Heart left ventricle (tissue), 16 donors: ENCODE measurements at regions not wholly inside any gene's neighbourhood (a gene's known extent, or its start where the extent isn't known, plus 50 kb on each side); places are given as distances from the start of the nearest gene placed in this dataset.

Source experiments
- ATAC-seq, 4 donors: fragments of 200-7000 bp; cut with Tn5 transposase; one replicate each; pipeline ENCODE4 v1.9.1; 2020 to 2022; ENCODE audit warnings: moderate library complexity in 4 of 4, mild to moderate bottlenecking in 3 of 4, moderate number of reproducible peaks in 1 of 4
- DNase-seq, 5 donors: peaks; one replicate each; pipeline ENCODE4 v3.0.0-alpha.2; 2020
- H3K27ac ChIP-seq, 12 donors: fragments of 200-600 bp; sonication (generic) in 4 of 12; one replicate each; pipeline versions ENCODE4 v1.5.0 to v1.8.0; 2016 to 2022; ENCODE audit warnings: mild to moderate bottlenecking in 2 of 12
- H3K27me3 ChIP-seq, 9 donors: fragments of 200-600 bp; sonication (generic) in 2 of 9; one replicate each; pipeline versions ENCODE4 v1.5.1 to v1.8.0; 2016 to 2022; ENCODE audit warnings: mild to moderate bottlenecking in 3 of 9
- H3K36me3 ChIP-seq, 9 donors: fragments of 200-600 bp; sonication (generic) in 2 of 9; one replicate each; pipeline versions ENCODE4 v1.5.0 to v1.8.0; 2018 to 2022; ENCODE audit warnings: mild to moderate bottlenecking in 2 of 9
- H3K4me1 ChIP-seq, 12 donors: fragments of 200-600 bp; sonication (generic) in 4 of 12; one replicate each; pipeline versions ENCODE4 v1.5.0 to v1.8.0; 2016 to 2022; ENCODE audit warnings: mild to moderate bottlenecking in 3 of 12
- H3K4me3 ChIP-seq, 12 donors: fragments of 200-600 bp; sonication (generic) in 4 of 12; one replicate each; pipeline versions ENCODE4 v1.5.0 to v1.8.0; 2017 to 2022; ENCODE audit warnings: mild to moderate bottlenecking in 9 of 12, moderate library complexity in 4 of 12
- H3K9me3 ChIP-seq, 12 donors: fragments of 200-600 bp; sonication (generic) in 4 of 12; one replicate each; pipeline versions ENCODE4 v1.5.0 to v1.8.0; 2016 to 2022; ENCODE audit warnings: mild to moderate bottlenecking in 1 of 12
- CTCF ChIP-seq, 12 donors: fragments of 200-600 bp; sonication (generic) in 4 of 12; IDR thresholded peaks; one replicate each; pipeline versions ENCODE4 v1.5.0 to v1.8.0; 2018 to 2022; ENCODE audit warnings: antibody characterized with exemption in 12 of 12, mild to moderate bottlenecking in 5 of 12
- POLR2A ChIP-seq, 2 donors: fragments of 450-650 bp; IDR thresholded peaks; one replicate each; pipeline ENCODE4 v1.6.1; 2017; ENCODE audit warnings: antibody characterized with exemption in 2 of 2, mild to moderate bottlenecking in 2 of 2, moderate library complexity in 2 of 2
- WGBS, 4 donors: extraction: QIAGEN DNeasy Blood & Tissue Kit in 2 of 4; methylation state at CpG; one replicate each; pipeline versions ENCODE4 v1.1.5 to v1.1.7; 2013 to 2018; 5-methylcytosine and 5-hydroxymethylcytosine counted together
- intact Hi-C, 10 donors: fragments of 100-400 bp; cut with DNase I; formaldehyde crosslinking; loops; one replicate each; pipeline versions ENCODE4 v1.11.1 to v1.14.2; 2022
- donor health status: ischemic (EF 13 %, LVEDD 7.1; RV severe dilation, severe dysfunction).
- donor health status: healthy with polysubstance abuse.
- donor health status: DM: no; HTN: yes; CAD: no.
- donor health status: DM: no; HTN: no; CAD: no.
- donor health status: ischemic (EF 25% LVEDD 6.9; RV normal size, moderate dysfunction).
- donor health status: ischemic (EF 25% LVEDD 5.7; RV mildly dilated, moderate dysfunction).
- donor health status: healthy.
- donor health status: DM: yes; HTN: yes; CAD: no.
- donor health status: ischemic (EF 35%, LVEDD 5.7; RV mildly dilated, moderate dysfunction).
- donor health status: nonischemic (EF 11% LVEDD 7.7; RV severe dilation, severe dysfunction).
- donor health status: DM: yes; HTN: yes; CAD: no.
- donor health status: PGD.
- donor health status: ischemic (EF 29% LVEDD 5.4; RV normal size, mild dysfunction).
- donor health status: nonischemic (EF 23%, LVEDD 6.1; RV moderate dilation, normal function).

- no peaks in the 10 kb centered on the region for H3K9me3 ChIP-seq
- ATAC-seq: no peak
- H3K27me3 ChIP-seq: no peaks in the 10 kb centered on the region
- intact Hi-C loops: loop anchor here in 1 of 10 donors (10.0 kb wide), 1 partner anchor 1640 kb away; no protein-coding TSS in a partner anchor
- DNase-seq: no peak
- no peak overlapping the region for H3K4me3 ChIP-seq
- H3K4me1 ChIP-seq: no peaks in the 10 kb centered on the region
- H3K27ac ChIP-seq: no peak overlapping the region
- TF ChIP-seq POLR2A (IDR thresholded peaks at IDR 0.05): no peak
- TF ChIP-seq CTCF (IDR thresholded peaks at IDR 0.05): no peak
- H3K36me3 ChIP-seq: no peaks in the 10 kb centered on the region
- 49 to 59% (median 52%) methylated on average over 3 of the region's 3 CpGs for WGBS, 4 donors
These were observed 364.2 kb upstream of the ZP4 start for GRCh38 chr1:238254935-238255334.

GRCh38 chr1:238252033-238252802, 361.5 kb upstream of the ZP4 start:
- H3K4me3 ChIP-seq: no peak overlapping the region
- no peak for ATAC-seq
- intact Hi-C loops: loop anchor here in 1 of 10 donors (10.0 kb wide), 1 partner anchor 1643 kb away; no protein-coding TSS in a partner anchor
- no peaks in the 10 kb centered on the region for H3K36me3 ChIP-seq
- H3K4me1 ChIP-seq: no peaks in the 10 kb centered on the region
- peak in 3 of 5 donors; percentile 18 to 40 (median 20) for DNase-seq
- 47 to 57% (median 53%) methylated on average over 15 of the region's 15 CpGs for WGBS, 4 donors
- no peaks in the 10 kb centered on the region for H3K9me3 ChIP-seq
- H3K27ac ChIP-seq: no peak overlapping the region
- no peaks in the 10 kb centered on the region for H3K27me3 ChIP-seq
- TF ChIP-seq POLR2A (IDR thresholded peaks at IDR 0.05) (no peak), CTCF (IDR thresholded peaks at IDR 0.05) (peak in 9 of 12 donors; percentile 31 to 57 (median 37))

GRCh38 chr1:238248356-238248755, 357.6 kb upstream of the ZP4 start:
- Histone ChIP-seq H3K4me1 (no peaks in the 10 kb centered on the region), H3K9me3 (no peaks in the 10 kb centered on the region), H3K27ac (no peak overlapping the region), H3K4me3 (no peak overlapping the region), H3K27me3 (no peaks in the 10 kb centered on the region), H3K36me3 (no peaks in the 10 kb centered on the region)
- no peak for ATAC-seq
- intact Hi-C loops: no loop called here
- TF ChIP-seq POLR2A (IDR thresholded peaks at IDR 0.05) (no peak), CTCF (IDR thresholded peaks at IDR 0.05) (no peak)
- no peak for DNase-seq
- WGBS, 4 donors: 77 to 78% (median 78%) methylated on average over 3 of the region's 3 CpGs

GRCh38 chr1:238242181-238242580, 351.5 kb upstream of the ZP4 start:
- WGBS, 4 donors: 54 to 65% (median 62%) methylated on average over 1 of the region's 1 CpG
- Histone ChIP-seq H3K27ac (no peak overlapping the region), H3K4me3 (no peak overlapping the region), H3K9me3 (no peaks in the 10 kb centered on the region), H3K36me3 (no peaks in the 10 kb centered on the region), H3K27me3 (no peaks in the 10 kb centered on the region), H3K4me1 (no peaks in the 10 kb centered on the region)
- TF ChIP-seq CTCF (IDR thresholded peaks at IDR 0.05) (no peak), POLR2A (IDR thresholded peaks at IDR 0.05) (no peak)
- ATAC-seq (no peak), DNase-seq (no peak)
- intact Hi-C loops: no loop called here
